NCI-H82 treated with DMSO at 0.1 percent for 48 hours (cell line): ENCODE measurements at regions not wholly inside any gene's neighbourhood (a gene's known extent, or its start where the extent isn't known, plus 50 kb on each side); places are given as distances from the start of the nearest gene placed in this dataset.
"Not testable (repeated sequence)": the region's sequence is repeated elsewhere in the genome, so short reads cannot be mapped to it uniquely, and the experiment has no call there.

ENCODE experiments used
- DNase-seq: peaks from one replicate; lab custom pipeline; 2025; ENCODE audit not compliant: unreplicated experiment; lab: John Stamatoyannopoulos, UW

- DNase-seq = no peak
Measured at GRCh38 chr6:19210849-19211590, 626.1 kb upstream of the ID4 start.

GRCh38 chr6:19214231-19214630 is 622.9 kb upstream of the ID4 start:
- no peak for DNase-seq

GRCh38 chr6:19219931-19220330 is 617.2 kb upstream of the ID4 start:
- no peak for DNase-seq

- no peak for DNase-seq
Measured at GRCh38 chr6:19231878-19232561, 605.1 kb upstream of the ID4 start.

GRCh38 chr6:19245656-19246055 is 591.5 kb upstream of the ID4 start:
- DNase-seq = no peak

GRCh38 chr6:19247181-19247580 is 590.0 kb upstream of the ID4 start:
- DNase-seq = peak; percentile 7

- not testable (repeated sequence) for DNase-seq
Measured at GRCh38 chr6:19256123-19256522, 581.0 kb upstream of the ID4 start.

GRCh38 chr6:19261642-19262041 is 575.5 kb upstream of the ID4 start:
- DNase-seq = no peak

GRCh38 chr6:19268117-19268516 is 569.1 kb upstream of the ID4 start:
- DNase-seq = no peak

GRCh38 chr6:19268718-19269117 is 568.5 kb upstream of the ID4 start:
- DNase-seq = no peak

GRCh38 chr6:19269341-19269898 is 567.8 kb upstream of the ID4 start:
- no peak for DNase-seq

- no peak for DNase-seq
Measured at GRCh38 chr6:19270616-19271015, 566.6 kb upstream of the ID4 start.

- DNase-seq = no peak
Measured at GRCh38 chr6:19279273-19279684, 557.9 kb upstream of the ID4 start.

GRCh38 chr6:19287928-19288327 is 549.2 kb upstream of the ID4 start:
- no peak for DNase-seq

- DNase-seq = no peak
Measured at GRCh38 chr6:19289457-19289856, 547.7 kb upstream of the ID4 start.

GRCh38 chr6:19297880-19298279 is 539.3 kb upstream of the ID4 start:
- no peak for DNase-seq

- no peak for DNase-seq
Measured at GRCh38 chr6:19298421-19298820, 538.7 kb upstream of the ID4 start.

- no peak for DNase-seq
Measured at GRCh38 chr6:19299129-19299528, 538.0 kb upstream of the ID4 start.

GRCh38 chr6:19301980-19302379 is 535.2 kb upstream of the ID4 start:
- DNase-seq = no peak

- no peak for DNase-seq
Measured at GRCh38 chr6:19303383-19303782, 533.8 kb upstream of the ID4 start.

- DNase-seq = no peak
Measured at GRCh38 chr6:19309661-19310060, 527.5 kb upstream of the ID4 start.

GRCh38 chr6:19311786-19312185 is 525.4 kb upstream of the ID4 start:
- DNase-seq = no peak
